ENCODE measurements at regions not wholly inside any gene's neighbourhood (a gene's known extent, or its start where the extent isn't known, plus 50 kb on each side); places are given as distances from the start of the nearest gene placed in this dataset.
"Not testable (repeated sequence)": the region's sequence is repeated elsewhere in the genome, so short reads cannot be mapped to it uniquely, and the experiment has no call there.

DNA sequence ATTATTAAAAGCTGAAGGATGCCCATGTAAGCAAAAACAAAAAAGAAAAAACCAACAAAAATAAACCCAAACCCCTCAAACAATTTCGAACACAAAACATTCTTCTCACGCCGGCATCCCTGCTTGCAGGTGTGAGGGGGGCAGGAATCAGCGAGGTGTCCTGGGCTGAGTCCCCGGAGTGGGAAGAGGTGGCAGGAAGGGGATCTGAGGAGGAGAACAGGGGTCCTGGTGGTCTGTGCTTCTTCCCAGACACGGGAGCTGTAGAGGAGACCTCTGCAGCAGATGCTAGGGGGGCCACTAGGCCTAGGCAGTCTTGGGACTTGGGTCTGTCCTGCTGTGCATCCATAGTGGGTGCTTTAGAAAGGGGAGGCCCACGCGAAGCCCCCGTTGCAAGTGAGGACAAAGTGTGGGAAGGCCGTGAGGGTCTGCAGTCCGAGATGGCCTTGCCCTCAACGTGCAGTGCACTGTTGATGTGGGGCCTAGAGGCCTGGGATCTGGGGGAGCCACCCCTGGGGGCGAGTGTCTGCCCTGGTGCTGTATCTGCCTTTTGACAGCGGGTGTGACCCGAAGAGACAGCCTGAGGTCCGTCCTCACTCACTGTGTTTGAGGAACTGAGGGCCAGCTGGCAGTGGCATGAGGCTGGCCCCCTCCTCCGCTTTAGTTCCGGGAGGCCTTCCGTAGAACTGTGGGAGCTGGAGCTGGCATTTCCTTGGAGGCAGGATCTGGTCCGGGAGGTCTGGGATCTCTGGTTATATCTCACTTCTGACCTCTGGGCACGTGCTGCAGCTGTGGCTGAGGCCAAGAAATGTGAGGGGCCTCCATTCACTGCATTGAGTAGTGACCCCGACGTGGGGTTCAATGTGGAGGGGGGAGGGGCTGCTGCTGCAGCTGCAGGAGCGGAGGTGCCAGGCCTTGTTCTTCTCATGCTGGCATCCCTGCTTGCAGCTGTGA lies 1371.5 kb downstream of the CDH12 start:
- TF ChIP-seq POLR2AphosphoS5, POLR2A, SPI1, TAF1, POU2F2 (IDR thresholded peaks at IDR 0.05; ENCODE audit: low read depth, low read length): not testable (repeated sequence)

All from GM12891 (cell line).